ENCODE measurements at regions not wholly inside any gene's neighbourhood (a gene's known extent, or its start where the extent isn't known, plus 50 kb on each side); places are given as distances from the start of the nearest gene placed in this dataset.
"Not testable (repeated sequence)": the region's sequence is repeated elsewhere in the genome, so short reads cannot be mapped to it uniquely, and the experiment has no call there.

GRCh38 chr21:15128267-15128666 is 63.5 kb upstream of the NRIP1 start:
- H3K27ac ChIP-seq (replicated peaks), result no peak overlapping the region
- H3K27me3 ChIP-seq (ENCODE audit: insufficient read depth, poor library complexity, severe bottlenecking), result no peaks in the 10 kb centered on the region
- no peak for DNase-seq (ENCODE audit: low read depth in 1 of 2, low spot score in 1 of 2)
- no peak overlapping the region for H3K4me3 ChIP-seq (replicated peaks; ENCODE audit: insufficient read depth, low read length)
- TF ChIP-seq CTCF (IDR thresholded peaks at IDR 0.05; ENCODE audit: insufficient read depth, low read length), result no peak
- TF ChIP-seq SPI1 (IDR thresholded peaks at IDR 0.05; ENCODE audit: borderline replicate concordance, low read depth), result no peak
- no peak for TF ChIP-seq REST (IDR thresholded peaks at IDR 0.05; ENCODE audit: insufficient replicate concordance, low read depth)
- no peak for TF ChIP-seq POLR2AphosphoS5 (IDR thresholded peaks at IDR 0.05; ENCODE audit: low read depth)
- no peak for TF ChIP-seq GABPA (IDR thresholded peaks at IDR 0.05; ENCODE audit: low read depth)

- not testable (repeated sequence) for DNase-seq (ENCODE audit: low read depth in 1 of 2, low spot score in 1 of 2); H3K27me3 ChIP-seq (ENCODE audit: insufficient read depth, poor library complexity, severe bottlenecking); H3K27ac ChIP-seq (replicated peaks); H3K4me3 ChIP-seq (replicated peaks; ENCODE audit: insufficient read depth, low read length)
These were observed 63.9 kb upstream of the NRIP1 start for GRCh38 chr21:15128714-15129113.

GRCh38 chr21:15130326-15130725 is 65.5 kb upstream of the NRIP1 start:
- no peak for DNase-seq (ENCODE audit: low read depth in 1 of 2, low spot score in 1 of 2)
- no peaks in the 10 kb centered on the region for H3K27me3 ChIP-seq (ENCODE audit: insufficient read depth, poor library complexity, severe bottlenecking)
- H3K27ac ChIP-seq (replicated peaks), result no peak overlapping the region
- TF ChIP-seq GABPA (IDR thresholded peaks at IDR 0.05; ENCODE audit: low read depth), result no peak
- TF ChIP-seq SPI1 (IDR thresholded peaks at IDR 0.05; ENCODE audit: borderline replicate concordance, low read depth), result no peak
- TF ChIP-seq POLR2AphosphoS5 (IDR thresholded peaks at IDR 0.05; ENCODE audit: low read depth), result no peak
- no peak for TF ChIP-seq REST (IDR thresholded peaks at IDR 0.05; ENCODE audit: insufficient replicate concordance, low read depth)
- no peak for TF ChIP-seq CTCF (IDR thresholded peaks at IDR 0.05; ENCODE audit: insufficient read depth, low read length)
- H3K4me3 ChIP-seq (replicated peaks; ENCODE audit: insufficient read depth, low read length), result no peak overlapping the region

GRCh38 chr21:15130751-15131150 is 66.0 kb upstream of the NRIP1 start:
- no peak overlapping the region for H3K27ac ChIP-seq (replicated peaks)
- H3K4me3 ChIP-seq (replicated peaks; ENCODE audit: insufficient read depth, low read length), result no peak overlapping the region
- TF ChIP-seq POLR2AphosphoS5 (IDR thresholded peaks at IDR 0.05; ENCODE audit: low read depth), result no peak
- TF ChIP-seq SPI1 (IDR thresholded peaks at IDR 0.05; ENCODE audit: borderline replicate concordance, low read depth), result no peak
- no peak for TF ChIP-seq REST (IDR thresholded peaks at IDR 0.05; ENCODE audit: insufficient replicate concordance, low read depth)
- no peak for TF ChIP-seq CTCF (IDR thresholded peaks at IDR 0.05; ENCODE audit: insufficient read depth, low read length)
- no peak for TF ChIP-seq GABPA (IDR thresholded peaks at IDR 0.05; ENCODE audit: low read depth)
- DNase-seq (ENCODE audit: low read depth in 1 of 2, low spot score in 1 of 2), result no peak
- no peaks in the 10 kb centered on the region for H3K27me3 ChIP-seq (ENCODE audit: insufficient read depth, poor library complexity, severe bottlenecking)
